ENCODE measurements at regions not wholly inside any gene's neighbourhood (a gene's known extent, or its start where the extent isn't known, plus 50 kb on each side); places are given as distances from the start of the nearest gene placed in this dataset.

DNA sequence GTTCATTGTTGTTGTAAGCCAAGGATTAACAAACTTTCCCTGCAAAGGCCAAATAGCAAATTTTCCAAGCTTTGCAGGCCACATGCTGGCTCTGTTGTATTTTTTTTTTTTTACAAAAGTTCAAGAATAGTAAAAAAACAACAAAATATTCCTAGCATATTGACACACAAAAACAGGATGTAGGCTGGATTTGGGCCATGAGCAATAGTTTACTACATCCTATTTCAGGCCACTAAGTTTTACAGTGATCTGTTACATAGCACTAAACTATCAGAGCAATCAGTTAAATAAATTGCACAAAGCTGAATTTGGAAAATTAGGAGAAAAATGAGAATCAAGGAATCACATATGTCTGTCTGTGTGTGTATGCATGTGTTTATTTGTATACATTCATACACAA lies 491.8 kb upstream of the GHITM start:
- Histone ChIP-seq H3K9me3 (no peaks in the 10 kb centered on the region), H3K27me3 (no peaks in the 10 kb centered on the region), H3K4me3 (no peak overlapping the region), H3K4me1 (no peaks in the 10 kb centered on the region), H3K36me3 (no peaks in the 10 kb centered on the region), H3K27ac (no peak overlapping the region)
- intact Hi-C loops (cut with DNase I) = no loop called here
- TF ChIP-seq, protein P1, sequence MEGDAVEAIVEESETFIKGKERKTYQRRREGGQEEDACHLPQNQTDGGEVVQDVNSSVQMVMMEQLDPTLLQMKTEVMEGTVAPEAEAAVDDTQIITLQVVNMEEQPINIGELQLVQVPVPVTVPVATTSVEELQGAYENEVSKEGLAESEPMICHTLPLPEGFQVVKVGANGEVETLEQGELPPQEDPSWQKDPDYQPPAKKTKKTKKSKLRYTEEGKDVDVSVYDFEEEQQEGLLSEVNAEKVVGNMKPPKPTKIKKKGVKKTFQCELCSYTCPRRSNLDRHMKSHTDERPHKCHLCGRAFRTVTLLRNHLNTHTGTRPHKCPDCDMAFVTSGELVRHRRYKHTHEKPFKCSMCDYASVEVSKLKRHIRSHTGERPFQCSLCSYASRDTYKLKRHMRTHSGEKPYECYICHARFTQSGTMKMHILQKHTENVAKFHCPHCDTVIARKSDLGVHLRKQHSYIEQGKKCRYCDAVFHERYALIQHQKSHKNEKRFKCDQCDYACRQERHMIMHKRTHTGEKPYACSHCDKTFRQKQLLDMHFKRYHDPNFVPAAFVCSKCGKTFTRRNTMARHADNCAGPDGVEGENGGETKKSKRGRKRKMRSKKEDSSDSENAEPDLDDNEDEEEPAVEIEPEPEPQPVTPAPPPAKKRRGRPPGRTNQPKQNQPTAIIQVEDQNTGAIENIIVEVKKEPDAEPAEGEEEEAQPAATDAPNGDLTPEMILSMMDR (IDR thresholded peaks at IDR 0.05) = no peak
- DNase-seq (ENCODE audit: low spot score in 2 of 2) = no peak

DNA sequence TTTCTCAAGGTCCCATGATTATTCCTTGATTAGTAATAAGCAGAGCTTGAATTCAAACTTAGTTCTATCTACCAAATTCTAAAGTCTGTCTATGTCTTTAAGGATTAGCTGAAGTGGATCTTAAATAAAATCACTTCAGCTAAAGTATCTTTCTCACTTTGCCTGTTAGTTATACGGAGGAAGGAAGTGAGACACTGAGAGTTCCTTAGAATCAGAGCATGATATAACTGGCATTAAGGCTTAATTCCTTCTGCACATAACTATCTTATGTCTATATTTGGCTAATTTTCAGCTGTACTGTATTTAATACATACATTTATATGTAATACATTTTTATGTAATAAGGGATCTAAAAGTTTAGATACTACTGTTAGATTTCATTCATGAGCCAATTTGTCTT lies 491.1 kb upstream of the GHITM start:
- intact Hi-C loops (cut with DNase I) = no loop called here

DNA sequence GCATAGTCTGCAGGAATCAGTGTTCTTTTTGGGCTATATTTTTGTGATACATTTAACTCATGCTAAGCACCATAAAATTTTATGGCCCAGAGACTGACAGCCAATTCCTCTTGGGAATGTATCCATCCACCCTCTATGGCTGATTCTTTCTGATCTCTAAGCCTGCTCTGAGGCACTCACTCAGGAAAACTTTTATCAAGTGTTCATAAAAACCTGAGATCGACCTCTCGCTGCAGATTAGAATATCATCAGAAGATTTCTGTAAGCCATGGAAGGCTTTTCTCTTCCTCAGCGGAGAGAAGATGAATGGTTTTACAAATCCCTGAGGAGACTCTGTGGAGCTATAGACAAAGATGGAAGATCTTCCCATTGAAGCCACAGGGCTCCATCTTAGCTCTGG lies 489.8 kb upstream of the GHITM start:
- DNase-seq (ENCODE audit: low spot score in 2 of 2) = no peak
- intact Hi-C loops (cut with DNase I) = no loop called here
- Histone ChIP-seq H3K4me1 (no peaks in the 10 kb centered on the region), H3K9me3 (no peaks in the 10 kb centered on the region), H3K27ac (no peak overlapping the region), H3K4me3 (no peak overlapping the region), H3K27me3 (no peaks in the 10 kb centered on the region), H3K36me3 (no peaks in the 10 kb centered on the region)
- TF ChIP-seq, protein P1 (IDR thresholded peaks at IDR 0.05) = no peak

More for the DNA sequence above, 491.1 kb upstream of the GHITM start:
- Histone ChIP-seq H3K36me3 (no peaks in the 10 kb centered on the region), H3K4me1 (no peaks in the 10 kb centered on the region), H3K4me3 (no peak overlapping the region), H3K9me3 (no peaks in the 10 kb centered on the region), H3K27me3 (no peaks in the 10 kb centered on the region), H3K27ac (no peak overlapping the region)
- no peak for DNase-seq (ENCODE audit: low spot score in 2 of 2)
- TF ChIP-seq, protein P1 (IDR thresholded peaks at IDR 0.05) = no peak

DNA sequence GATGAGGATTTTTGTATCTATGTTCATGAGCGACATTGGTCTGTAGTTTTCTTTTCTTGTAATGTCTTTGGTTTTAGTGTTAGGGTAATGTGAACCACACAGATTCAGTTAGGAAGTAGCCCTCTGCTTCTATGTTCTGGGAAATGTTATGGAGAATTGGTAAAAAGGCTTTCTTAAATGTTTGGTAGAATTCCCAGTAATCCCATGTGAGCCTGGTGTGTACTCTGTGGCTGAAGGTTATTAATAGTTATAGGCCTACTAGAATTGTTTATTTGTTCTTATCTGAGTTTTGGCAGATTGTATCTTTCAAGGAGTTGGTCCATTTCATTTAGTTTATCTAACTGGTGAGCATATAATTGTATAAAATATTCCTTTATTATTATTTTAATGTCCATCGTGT lies 484.6 kb upstream of the GHITM start:
- TF ChIP-seq, protein P1 (IDR thresholded peaks at IDR 0.05) = no peak
- no peaks in the 10 kb centered on the region for H3K36me3 ChIP-seq
- H3K9me3 ChIP-seq = no peaks in the 10 kb centered on the region
- intact Hi-C loops (cut with DNase I) = no loop called here
- no peak overlapping the region for H3K27ac ChIP-seq
- H3K4me1 ChIP-seq = no peaks in the 10 kb centered on the region
- H3K4me3 ChIP-seq = no peak overlapping the region
- DNase-seq (ENCODE audit: low spot score in 2 of 2) = no peak
- H3K27me3 ChIP-seq = no peaks in the 10 kb centered on the region

DNA sequence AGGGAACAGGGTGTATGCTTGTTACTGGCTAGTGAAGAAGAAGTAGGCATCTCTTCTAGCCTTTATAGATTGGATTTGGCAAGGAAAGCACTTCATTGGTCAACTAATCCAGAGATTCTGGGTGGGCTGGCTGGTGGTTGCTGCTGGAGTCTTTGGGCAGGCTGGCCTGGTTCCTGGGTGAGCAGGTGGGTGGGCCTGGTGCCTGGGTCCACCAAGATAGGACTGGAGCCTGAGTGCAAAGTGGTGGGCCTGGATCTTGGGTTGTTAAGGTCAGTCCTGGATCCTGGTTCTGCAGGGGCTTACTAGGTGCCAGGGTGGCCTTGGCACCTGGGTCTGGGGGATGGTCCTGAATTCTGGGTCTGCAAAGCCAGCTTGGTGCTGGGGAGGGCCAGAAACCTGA lies 482.4 kb upstream of the GHITM start:
- no peaks in the 10 kb centered on the region for H3K4me1 ChIP-seq
- no peaks in the 10 kb centered on the region for H3K27me3 ChIP-seq
- H3K4me3 ChIP-seq = no peak overlapping the region
- no peaks in the 10 kb centered on the region for H3K9me3 ChIP-seq
- intact Hi-C loops (cut with DNase I) = no loop called here
- no peaks in the 10 kb centered on the region for H3K36me3 ChIP-seq
- H3K27ac ChIP-seq = no peak overlapping the region
- TF ChIP-seq, protein P1 (IDR thresholded peaks at IDR 0.05) = no peak
- DNase-seq (ENCODE audit: low spot score in 2 of 2) = no peak

DNA sequence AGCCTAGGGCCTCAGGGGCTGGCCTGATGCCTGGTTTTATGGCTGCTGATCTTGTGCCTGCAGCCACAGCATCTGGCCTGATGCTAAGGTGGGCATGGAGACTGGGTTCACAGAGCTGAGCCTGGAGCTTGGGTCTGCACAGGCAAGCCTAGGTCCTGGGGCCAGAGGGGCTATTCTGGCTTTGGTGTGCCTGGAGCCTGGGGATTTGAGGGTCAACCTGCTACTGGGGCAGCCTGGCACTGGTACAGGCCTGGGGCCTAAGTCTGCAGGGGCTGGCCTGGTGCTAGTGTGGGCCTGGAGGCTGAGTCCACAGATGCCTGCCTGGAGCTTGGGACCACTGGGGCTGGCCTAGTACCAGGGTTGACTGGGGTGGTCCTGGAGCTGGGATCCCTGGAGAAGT lies 481.8 kb upstream of the GHITM start:
- no peaks in the 10 kb centered on the region for H3K9me3 ChIP-seq
- intact Hi-C loops (cut with DNase I) = no loop called here
- no peak for DNase-seq (ENCODE audit: low spot score in 2 of 2)
- no peaks in the 10 kb centered on the region for H3K4me1 ChIP-seq
- H3K27me3 ChIP-seq = no peaks in the 10 kb centered on the region
- H3K4me3 ChIP-seq = no peak overlapping the region
- H3K36me3 ChIP-seq = no peaks in the 10 kb centered on the region
- TF ChIP-seq, protein P1 (IDR thresholded peaks at IDR 0.05) = no peak
- no peak overlapping the region for H3K27ac ChIP-seq

Data from ascending aorta (tissue), 2 donors.